ENCODE measurements at regions not wholly inside any gene's neighbourhood (a gene's known extent, or its start where the extent isn't known, plus 50 kb on each side); places are given as distances from the start of the nearest gene placed in this dataset.

GRCh38 chr1:172766462-172766861 lies 107.6 kb downstream of the FASLG start:
- no peak overlapping the region for H3K27ac ChIP-seq
- TF ChIP-seq CTCF (conservative IDR thresholded peaks at IDR 0.05) (no peak), ZFX (IDR thresholded peaks at IDR 0.05) (no peak)

DNA sequence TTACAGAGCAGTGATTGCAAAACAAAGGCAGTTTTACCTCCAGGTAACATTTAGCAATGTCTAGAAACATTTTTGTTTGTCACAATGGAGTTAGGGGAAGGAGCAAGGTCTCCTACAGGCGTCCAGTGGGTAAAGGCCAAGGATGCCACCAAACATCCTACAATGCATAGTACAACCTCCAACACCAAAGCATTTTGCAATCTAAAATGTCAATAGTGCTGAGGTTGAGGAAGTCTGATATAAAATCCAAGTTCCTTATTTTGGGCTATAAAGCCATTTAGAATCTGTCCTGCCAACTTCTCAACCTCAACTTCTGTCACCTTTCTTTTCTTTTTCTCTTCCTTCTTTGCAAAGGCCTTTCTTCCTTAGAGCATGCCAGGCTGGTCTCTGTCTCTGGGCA lies 111.2 kb downstream of the FASLG start:
- no peak for TF ChIP-seq CTCF (conservative IDR thresholded peaks at IDR 0.05)
- TF ChIP-seq ZFX (IDR thresholded peaks at IDR 0.05), result no peak
- H3K27ac ChIP-seq, result no peak overlapping the region

- TF ChIP-seq ZFX (IDR thresholded peaks at IDR 0.05) (no peak), CTCF (conservative IDR thresholded peaks at IDR 0.05) (no peak)
- no peak overlapping the region for H3K27ac ChIP-seq
Observed at GRCh38 chr1:172774561-172774960, 115.7 kb downstream of the FASLG start.

- TF ChIP-seq ZFX (IDR thresholded peaks at IDR 0.05), result no peak
- no peak for TF ChIP-seq CTCF (conservative IDR thresholded peaks at IDR 0.05)
- H3K27ac ChIP-seq, result no peak overlapping the region
Observed at GRCh38 chr1:172775606-172776005, 116.7 kb downstream of the FASLG start.

GRCh38 chr1:172776071-172776470 lies 117.2 kb downstream of the FASLG start:
- no peak overlapping the region for H3K27ac ChIP-seq
- TF ChIP-seq ZFX (IDR thresholded peaks at IDR 0.05), result no peak

DNA sequence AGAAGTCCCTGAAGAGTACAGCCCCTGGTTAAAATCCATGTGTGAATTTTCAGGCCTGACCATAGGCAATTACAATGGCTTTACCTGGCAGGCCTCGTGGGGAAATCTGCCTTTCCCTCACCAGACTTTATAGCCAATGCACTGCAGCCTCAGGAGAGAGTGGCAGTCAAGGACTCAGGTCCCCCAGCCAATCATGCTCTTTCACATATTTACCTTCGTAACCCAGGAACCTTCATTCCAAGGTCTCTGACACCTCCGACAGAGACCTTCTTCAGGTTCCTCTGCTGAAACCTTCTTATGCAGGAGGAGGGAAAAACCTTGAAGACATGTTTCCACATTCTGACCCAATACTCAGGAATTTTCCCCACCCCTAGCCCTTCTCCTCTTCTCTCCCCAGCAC lies 118.9 kb downstream of the FASLG start:
- no peak overlapping the region for H3K27ac ChIP-seq
- TF ChIP-seq ZFX (IDR thresholded peaks at IDR 0.05), result no peak
- TF ChIP-seq CTCF (conservative IDR thresholded peaks at IDR 0.05), result no peak

- no peak overlapping the region for H3K27ac ChIP-seq
- TF ChIP-seq ZFX (IDR thresholded peaks at IDR 0.05) (no peak), CTCF (conservative IDR thresholded peaks at IDR 0.05) (peak; percentile 28)
Observed at GRCh38 chr1:172778456-172779455, 119.9 kb downstream of the FASLG start.
